ENCODE measurements at regions not wholly inside any gene's neighbourhood (a gene's known extent, or its start where the extent isn't known, plus 50 kb on each side); places are given as distances from the start of the nearest gene placed in this dataset.
A peak's percentile ranks its signal among the peaks of the same experiment; 100 is the strongest.

DNA sequence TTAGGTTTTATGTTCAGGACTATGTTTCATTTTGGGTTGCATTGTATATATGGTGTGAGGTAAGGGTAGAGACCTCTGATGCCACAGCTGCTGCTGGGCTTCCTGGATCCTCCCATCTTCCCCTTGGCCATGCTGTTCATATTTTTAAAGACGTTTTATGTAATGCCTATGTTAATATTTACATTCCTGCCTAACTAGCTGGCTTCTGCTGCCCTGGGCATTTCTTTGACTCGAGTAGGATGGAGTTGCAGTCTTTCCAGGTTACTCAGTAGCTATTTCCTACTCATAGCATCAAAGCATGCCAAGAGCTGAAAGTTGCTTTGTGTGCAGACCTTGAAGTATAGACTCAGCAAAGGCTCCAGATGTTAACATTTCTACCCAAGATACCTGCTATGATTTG, 220.5 kb upstream of the CADM1 start:
- no peak overlapping the region for H3K9ac ChIP-seq (ENCODE audit: low read length in 3 of 3)
- no peak overlapping the region for H3K4me3 ChIP-seq (ENCODE audit: low read length in 3 of 3)
- DNase-seq (no peak), FAIRE-seq (no peak)
- no peaks in the 10 kb centered on the region for H3K9me3 ChIP-seq (ENCODE audit: control insufficient read depth in 2 of 3, insufficient read depth in 1 of 3, low read length in 3 of 3)
- H3K4me1 ChIP-seq (ENCODE audit: control insufficient read depth in 2 of 3, insufficient read depth in 2 of 3, low read depth in 1 of 3, low read length in 3 of 3) = no peaks in the 10 kb centered on the region
- H3K36me3 ChIP-seq (ENCODE audit: control insufficient read depth in 2 of 3, insufficient read depth in 3 of 3, low read length in 3 of 3) = no peaks in the 10 kb centered on the region
- TF ChIP-seq, protein P1, sequence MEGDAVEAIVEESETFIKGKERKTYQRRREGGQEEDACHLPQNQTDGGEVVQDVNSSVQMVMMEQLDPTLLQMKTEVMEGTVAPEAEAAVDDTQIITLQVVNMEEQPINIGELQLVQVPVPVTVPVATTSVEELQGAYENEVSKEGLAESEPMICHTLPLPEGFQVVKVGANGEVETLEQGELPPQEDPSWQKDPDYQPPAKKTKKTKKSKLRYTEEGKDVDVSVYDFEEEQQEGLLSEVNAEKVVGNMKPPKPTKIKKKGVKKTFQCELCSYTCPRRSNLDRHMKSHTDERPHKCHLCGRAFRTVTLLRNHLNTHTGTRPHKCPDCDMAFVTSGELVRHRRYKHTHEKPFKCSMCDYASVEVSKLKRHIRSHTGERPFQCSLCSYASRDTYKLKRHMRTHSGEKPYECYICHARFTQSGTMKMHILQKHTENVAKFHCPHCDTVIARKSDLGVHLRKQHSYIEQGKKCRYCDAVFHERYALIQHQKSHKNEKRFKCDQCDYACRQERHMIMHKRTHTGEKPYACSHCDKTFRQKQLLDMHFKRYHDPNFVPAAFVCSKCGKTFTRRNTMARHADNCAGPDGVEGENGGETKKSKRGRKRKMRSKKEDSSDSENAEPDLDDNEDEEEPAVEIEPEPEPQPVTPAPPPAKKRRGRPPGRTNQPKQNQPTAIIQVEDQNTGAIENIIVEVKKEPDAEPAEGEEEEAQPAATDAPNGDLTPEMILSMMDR (IDR thresholded peaks at IDR 0.05; ENCODE audit: borderline replicate concordance, extremely low read depth, insufficient read depth) = no peak
- H3K27me3 ChIP-seq (ENCODE audit: control insufficient read depth, insufficient read depth, low read length) = no peaks in the 10 kb centered on the region
- H3K27ac ChIP-seq (ENCODE audit: low read depth in 2 of 2, low read length in 2 of 2) = no peak overlapping the region
- intact Hi-C loops (cut with DNase I) = no loop called here

DNA sequence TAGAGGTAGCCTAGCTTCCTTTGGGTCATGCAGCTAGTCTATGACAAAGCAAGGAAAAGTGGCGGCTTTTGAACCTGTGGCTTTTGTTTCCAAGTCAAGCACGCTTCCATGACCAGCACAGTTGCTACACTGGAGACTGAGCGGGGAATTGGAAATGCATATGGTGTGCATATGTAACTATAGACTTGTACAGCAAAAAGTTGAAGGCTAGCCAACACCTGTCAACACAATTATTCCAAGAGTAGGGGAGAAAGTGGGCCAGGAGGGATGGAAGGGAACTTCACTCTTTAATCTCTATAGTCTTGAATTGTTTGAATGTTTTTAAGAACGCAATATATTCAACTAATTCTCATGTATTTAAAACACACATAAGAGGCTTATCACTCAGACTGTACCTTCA, 218.5 kb upstream of the CADM1 start:
- DNase-seq = no peak
- no peak overlapping the region for H3K27ac ChIP-seq (ENCODE audit: low read depth in 2 of 2, low read length in 2 of 2)
- TF ChIP-seq, protein P1 (IDR thresholded peaks at IDR 0.05; ENCODE audit: borderline replicate concordance, extremely low read depth, insufficient read depth) = no peak

DNA sequence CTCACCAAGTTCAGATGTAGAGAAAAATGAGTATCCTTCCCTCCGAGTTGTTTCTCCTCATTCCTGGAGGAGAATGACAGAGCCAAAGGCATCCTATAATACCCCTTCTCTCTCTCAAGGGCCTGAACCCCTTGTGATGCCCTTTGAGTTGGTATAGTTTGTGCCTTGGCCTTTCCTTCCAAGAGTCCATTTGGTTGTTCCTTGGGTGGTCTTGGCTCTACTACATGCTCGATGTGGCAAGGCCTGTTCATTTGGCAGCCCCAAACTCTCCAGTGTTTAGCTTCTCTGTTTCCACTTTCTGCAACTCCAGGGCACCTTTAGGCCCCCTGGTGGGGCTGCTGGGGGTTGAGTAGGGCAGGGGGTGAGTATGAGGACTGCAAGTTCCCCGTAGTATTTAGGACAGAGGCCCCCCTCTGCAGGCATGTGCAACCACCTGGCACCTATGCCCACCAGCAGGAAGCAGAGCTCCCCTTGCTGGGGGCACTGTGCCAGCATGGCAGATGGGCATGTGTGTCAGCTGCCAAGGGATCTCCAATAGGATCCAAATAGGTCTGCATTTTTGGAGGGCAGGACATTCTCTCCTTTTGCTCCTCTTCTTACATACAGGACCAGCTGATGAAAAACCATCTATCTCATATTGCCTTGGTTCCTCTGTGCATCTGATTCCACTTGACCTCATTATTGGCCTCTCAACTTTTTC, 217.2 kb upstream of the CADM1 start:
- no peaks in the 10 kb centered on the region for H3K36me3 ChIP-seq (ENCODE audit: control insufficient read depth in 2 of 3, insufficient read depth in 3 of 3, low read length in 3 of 3)
- FAIRE-seq (no peak), DNase-seq (peak in 1 of 5 donors; percentile 31)
- H3K4me3 ChIP-seq (ENCODE audit: low read length in 3 of 3) = no peak overlapping the region
- no peak overlapping the region for H3K9ac ChIP-seq (ENCODE audit: low read length in 3 of 3)
- no peaks in the 10 kb centered on the region for H3K4me1 ChIP-seq (ENCODE audit: control insufficient read depth in 2 of 3, insufficient read depth in 2 of 3, low read depth in 1 of 3, low read length in 3 of 3)
- intact Hi-C loops (cut with DNase I) = no loop called here
- TF ChIP-seq, protein P1 (IDR thresholded peaks at IDR 0.05; ENCODE audit: borderline replicate concordance, extremely low read depth, insufficient read depth) = no peak
- H3K27ac ChIP-seq (ENCODE audit: low read depth in 2 of 2, low read length in 2 of 2) = no peak overlapping the region
- H3K27me3 ChIP-seq (ENCODE audit: control insufficient read depth, insufficient read depth, low read length) = no peaks in the 10 kb centered on the region
- H3K9me3 ChIP-seq (ENCODE audit: control insufficient read depth in 2 of 3, insufficient read depth in 1 of 3, low read length in 3 of 3) = no peaks in the 10 kb centered on the region

More for the DNA sequence above, 218.5 kb upstream of the CADM1 start:
- H3K9me3 ChIP-seq (ENCODE audit: control insufficient read depth in 2 of 3, insufficient read depth in 1 of 3, low read length in 3 of 3) = no peaks in the 10 kb centered on the region
- no peaks in the 10 kb centered on the region for H3K27me3 ChIP-seq (ENCODE audit: control insufficient read depth, insufficient read depth, low read length)
- H3K4me3 ChIP-seq (ENCODE audit: low read length in 3 of 3) = no peak overlapping the region
- no peaks in the 10 kb centered on the region for H3K36me3 ChIP-seq (ENCODE audit: control insufficient read depth in 2 of 3, insufficient read depth in 3 of 3, low read length in 3 of 3)
- intact Hi-C loops (cut with DNase I) = no loop called here
- no peak for FAIRE-seq
- no peaks in the 10 kb centered on the region for H3K4me1 ChIP-seq (ENCODE audit: control insufficient read depth in 2 of 3, insufficient read depth in 2 of 3, low read depth in 1 of 3, low read length in 3 of 3)
- H3K9ac ChIP-seq (ENCODE audit: low read length in 3 of 3) = no peak overlapping the region
